Esophagus muscularis mucosa (tissue), 4 donors: ENCODE measurements at regions not wholly inside any gene's neighbourhood (a gene's known extent, or its start where the extent isn't known, plus 50 kb on each side); places are given as distances from the start of the nearest gene placed in this dataset.

ENCODE experiments used
- DNase-seq: peaks from one replicate; pipeline ENCODE4 v3.0.0-alpha.2; 2017; ENCODE audit errors: extremely low spot score
- H3K27ac ChIP-seq, 4 donors: fragments of 200-600 bp; sonication (generic); replicated peaks in 1 of 4; 1 replicate in 3 of 4; 2 replicates in 1 of 4; pipeline ENCODE4 v1.5.1; 2016 to 2019; ENCODE audit warnings: mild to moderate bottlenecking in 1 of 4
- H3K27me3 ChIP-seq, 4 donors: fragments of 200-600 bp; sonication (generic); one replicate each; pipeline versions ENCODE4 v1.5.1 to v1.6.0; 2016 to 2019
- H3K36me3 ChIP-seq, 4 donors: fragments of 200-600 bp; sonication (generic); one replicate each; pipeline ENCODE4 v1.5.1; 2016 to 2019
- H3K4me1 ChIP-seq, 4 donors: fragments of 200-600 bp; sonication (generic); one replicate each; pipeline ENCODE4 v1.5.1; 2016 to 2019
- H3K4me3 ChIP-seq, 4 donors: fragments of 200-600 bp; sonication (generic); 1 replicate in 2 of 4; 2 replicates in 2 of 4; pipeline ENCODE4 v1.5.1; 2016 to 2019; ENCODE audit warnings: mild to moderate bottlenecking in 4 of 4, moderate library complexity in 1 of 4
- H3K9me3 ChIP-seq, 4 donors: fragments of 200-600 bp; sonication (generic); 1 replicate in 3 of 4; 2 replicates in 1 of 4; pipeline ENCODE4 v1.5.1; 2016 to 2019
- EP300 ChIP-seq: sonication (generic); formaldehyde crosslinking; IDR thresholded peaks from one replicate; pipeline ENCODE4 v1.6.1; 2017; ENCODE audit warnings: antibody characterized with exemption
- POLR2A ChIP-seq: fragments of 450-650 bp; IDR thresholded peaks from one replicate; pipeline ENCODE4 v1.6.1; 2017; ENCODE audit warnings: antibody characterized with exemption, moderate library complexity, mild to moderate bottlenecking, low read depth
- POLR2AphosphoS5 ChIP-seq, 2 donors: sonication (generic); formaldehyde crosslinking; IDR thresholded peaks; one replicate each; pipeline ENCODE4 v1.6.1; 2017; ENCODE audit warnings: antibody characterized with exemption in 2 of 2
- WGBS: methylation state at CpG from one replicate; pipeline ENCODE4 v1.1.5; 2018; 5-methylcytosine and 5-hydroxymethylcytosine counted together
- intact Hi-C: fragments of 100-400 bp; cut with DNase I; formaldehyde crosslinking; loops from one replicate; pipeline ENCODE4 v1.15.1; 2023
- TF ChIP-seq, protein P1 (sequence below), 3 experiments: fragments of 200-600 bp in 2 of 3; fragments of 450-650 bp in 1 of 3; sonication (generic) in 2 of 3; IDR thresholded peaks; one replicate each; pipeline ENCODE4 v1.5.1; 2017 to 2019; ENCODE audit warnings: antibody characterized with exemption in 3 of 3, mild to moderate bottlenecking in 2 of 3, moderate library complexity in 1 of 3

- Histone ChIP-seq H3K4me1 (no peaks in the 10 kb centered on the region), H3K36me3 (no peaks in the 10 kb centered on the region), H3K27ac (no peak overlapping the region), H3K9me3 (peaks cover 0 to 6% (median 0%) of the 10 kb centered on the region in 4 donors), H3K4me3 (no peak overlapping the region), H3K27me3 (peaks cover 0 to 32% (median 0%) of the 10 kb centered on the region in 4 donors)
- intact Hi-C loops = loop anchor here (10.0 kb wide), 1 partner anchor 64 kb away; no protein-coding TSS in a partner anchor
- WGBS = 27% methylated on average over 4 of the region's 4 CpGs
- TF ChIP-seq, protein P1, sequence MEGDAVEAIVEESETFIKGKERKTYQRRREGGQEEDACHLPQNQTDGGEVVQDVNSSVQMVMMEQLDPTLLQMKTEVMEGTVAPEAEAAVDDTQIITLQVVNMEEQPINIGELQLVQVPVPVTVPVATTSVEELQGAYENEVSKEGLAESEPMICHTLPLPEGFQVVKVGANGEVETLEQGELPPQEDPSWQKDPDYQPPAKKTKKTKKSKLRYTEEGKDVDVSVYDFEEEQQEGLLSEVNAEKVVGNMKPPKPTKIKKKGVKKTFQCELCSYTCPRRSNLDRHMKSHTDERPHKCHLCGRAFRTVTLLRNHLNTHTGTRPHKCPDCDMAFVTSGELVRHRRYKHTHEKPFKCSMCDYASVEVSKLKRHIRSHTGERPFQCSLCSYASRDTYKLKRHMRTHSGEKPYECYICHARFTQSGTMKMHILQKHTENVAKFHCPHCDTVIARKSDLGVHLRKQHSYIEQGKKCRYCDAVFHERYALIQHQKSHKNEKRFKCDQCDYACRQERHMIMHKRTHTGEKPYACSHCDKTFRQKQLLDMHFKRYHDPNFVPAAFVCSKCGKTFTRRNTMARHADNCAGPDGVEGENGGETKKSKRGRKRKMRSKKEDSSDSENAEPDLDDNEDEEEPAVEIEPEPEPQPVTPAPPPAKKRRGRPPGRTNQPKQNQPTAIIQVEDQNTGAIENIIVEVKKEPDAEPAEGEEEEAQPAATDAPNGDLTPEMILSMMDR (IDR thresholded peaks at IDR 0.05) = no peak
- TF ChIP-seq EP300 (no peak), POLR2A (no peak), POLR2AphosphoS5 (IDR thresholded peaks at IDR 0.05) (no peak)
- no peak for DNase-seq
Measured at GRCh38 chr15:59819092-59819491, 130.0 kb upstream of the BNIP2 start.

- H3K9me3 ChIP-seq = peaks cover 0 to 4% (median 0%) of the 10 kb centered on the region in 4 donors
- no peak overlapping the region for H3K4me3 ChIP-seq
- no peak for DNase-seq
- intact Hi-C loops = loop anchor here (10.0 kb wide), 1 partner anchor 64 kb away; no protein-coding TSS in a partner anchor
- WGBS = 46% methylated on average over 6 of the region's 6 CpGs
- no peak overlapping the region for H3K27ac ChIP-seq
- TF ChIP-seq POLR2AphosphoS5 (IDR thresholded peaks at IDR 0.05) (no peak), EP300 (no peak), POLR2A (no peak)
- TF ChIP-seq, protein P1 (IDR thresholded peaks at IDR 0.05) = no peak
- no peaks in the 10 kb centered on the region for H3K36me3 ChIP-seq
- no peaks in the 10 kb centered on the region for H3K4me1 ChIP-seq
- peaks cover 0 to 32% (median 0%) of the 10 kb centered on the region in 4 donors for H3K27me3 ChIP-seq
Measured at GRCh38 chr15:59818336-59818735, 129.2 kb upstream of the BNIP2 start.

DNA sequence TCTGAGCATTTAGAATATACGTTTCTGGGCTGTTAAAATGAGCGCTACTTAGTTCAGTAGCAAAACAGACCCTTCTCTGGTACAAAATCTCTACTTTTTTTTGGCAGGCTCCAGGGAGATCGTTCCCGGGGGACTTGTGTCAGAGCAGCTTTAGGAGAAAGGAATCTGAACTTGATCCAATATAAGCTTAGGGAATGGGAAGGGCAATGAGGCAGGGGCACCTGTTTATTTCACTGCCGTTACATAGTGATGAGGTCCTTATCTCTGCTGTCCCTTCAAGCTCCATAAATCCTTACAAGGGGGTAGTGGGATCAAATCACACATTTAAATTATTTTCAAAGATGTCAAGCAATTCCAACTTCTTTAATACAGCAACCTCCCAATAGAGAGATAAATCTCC, 128.7 kb upstream of the BNIP2 start:
- H3K4me1 ChIP-seq = no peaks in the 10 kb centered on the region
- DNase-seq = no peak
- no peaks in the 10 kb centered on the region for H3K36me3 ChIP-seq
- H3K9me3 ChIP-seq = no peaks in the 10 kb centered on the region
- intact Hi-C loops = loop anchor here (10.0 kb wide), 1 partner anchor 63 kb away; no protein-coding TSS in a partner anchor
- TF ChIP-seq, protein P1 (IDR thresholded peaks at IDR 0.05) = no peak
- TF ChIP-seq EP300 = no peak
- no peak for TF ChIP-seq POLR2A
- TF ChIP-seq POLR2AphosphoS5 (IDR thresholded peaks at IDR 0.05) = no peak
- WGBS = 50% methylated on average over 5 of the region's 5 CpGs
- H3K4me3 ChIP-seq = no peak overlapping the region
- peaks cover 0 to 32% (median 0%) of the 10 kb centered on the region in 4 donors for H3K27me3 ChIP-seq
- H3K27ac ChIP-seq = no peak overlapping the region

DNA sequence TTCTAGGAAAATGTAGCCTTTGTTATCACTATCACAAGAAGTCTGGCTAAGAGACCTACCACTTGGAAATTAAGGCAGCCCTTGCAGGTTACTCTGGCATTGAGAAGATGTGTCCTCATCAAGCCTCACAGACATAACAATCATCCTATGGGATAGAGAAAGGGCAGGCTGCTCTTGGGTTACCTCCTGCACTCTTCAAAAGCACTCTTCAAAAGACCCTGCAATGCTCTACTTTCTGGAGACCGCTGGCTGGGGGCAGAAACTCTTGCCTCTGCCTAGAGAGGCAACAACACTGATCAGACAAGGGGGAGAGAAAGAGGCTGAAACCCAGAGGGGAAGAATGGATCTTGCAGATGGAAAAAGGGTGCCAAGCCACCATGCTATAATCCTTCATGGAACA, 127.9 kb upstream of the BNIP2 start:
- Histone ChIP-seq H3K4me3 (no peak overlapping the region), H3K27ac (no peak overlapping the region), H3K36me3 (no peaks in the 10 kb centered on the region), H3K9me3 (no peaks in the 10 kb centered on the region), H3K27me3 (peaks cover 0 to 32% (median 0%) of the 10 kb centered on the region in 4 donors), H3K4me1 (no peaks in the 10 kb centered on the region)
- TF ChIP-seq POLR2AphosphoS5 (IDR thresholded peaks at IDR 0.05) (no peak), EP300 (no peak), POLR2A (no peak)
- TF ChIP-seq, protein P1 (IDR thresholded peaks at IDR 0.05) = no peak
- WGBS = 80% methylated on average over 1 of the region's 1 CpG
- DNase-seq = peak; percentile 64
- intact Hi-C loops = loop anchor here (10.0 kb wide), 1 partner anchor 62 kb away; no protein-coding TSS in a partner anchor

GRCh38 chr15:59814409-59814808, 125.3 kb upstream of the BNIP2 start:
- TF ChIP-seq, protein P1 (IDR thresholded peaks at IDR 0.05) = no peak
- TF ChIP-seq POLR2A (no peak), EP300 (no peak), POLR2AphosphoS5 (IDR thresholded peaks at IDR 0.05) (no peak)
- H3K4me3 ChIP-seq = no peak overlapping the region
- H3K27me3 ChIP-seq = peaks cover 0 to 26% (median 0%) of the 10 kb centered on the region in 4 donors
- H3K36me3 ChIP-seq = no peaks in the 10 kb centered on the region
- no peaks in the 10 kb centered on the region for H3K4me1 ChIP-seq
- no peak overlapping the region for H3K27ac ChIP-seq
- peak; percentile 47 for DNase-seq
- intact Hi-C loops = loop anchor here (10.0 kb wide), 1 partner anchor 60 kb away; no protein-coding TSS in a partner anchor
- no peaks in the 10 kb centered on the region for H3K9me3 ChIP-seq
- WGBS = 53% methylated on average over 8 of the region's 8 CpGs
